ENCODE measurements at regions not wholly inside any gene's neighbourhood (a gene's known extent, or its start where the extent isn't known, plus 50 kb on each side); places are given as distances from the start of the nearest gene placed in this dataset.
"Not testable (repeated sequence)": the region's sequence is repeated elsewhere in the genome, so short reads cannot be mapped to it uniquely, and the experiment has no call there.

DNA sequence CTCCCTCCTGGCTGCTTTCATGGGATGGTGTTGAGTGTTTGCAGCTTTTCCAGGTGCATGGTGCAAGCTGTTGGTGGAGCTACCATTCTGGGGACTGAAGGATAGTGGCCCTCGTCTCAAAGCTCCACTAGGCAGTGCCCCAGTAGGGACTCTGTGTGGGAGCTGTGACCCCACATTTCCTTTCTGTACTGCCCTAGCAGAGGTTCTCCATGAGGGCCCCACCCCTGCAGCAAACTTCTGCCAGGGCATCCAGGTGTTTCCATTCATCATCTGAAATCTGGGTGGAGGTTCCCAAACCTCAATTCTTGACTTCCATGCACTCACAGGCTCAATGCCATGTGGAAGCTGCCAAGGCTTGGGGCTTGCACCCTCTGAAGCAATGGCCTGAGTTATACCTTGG, 72.7 kb upstream of the S1PR3 start:
- TF ChIP-seq, protein P1, sequence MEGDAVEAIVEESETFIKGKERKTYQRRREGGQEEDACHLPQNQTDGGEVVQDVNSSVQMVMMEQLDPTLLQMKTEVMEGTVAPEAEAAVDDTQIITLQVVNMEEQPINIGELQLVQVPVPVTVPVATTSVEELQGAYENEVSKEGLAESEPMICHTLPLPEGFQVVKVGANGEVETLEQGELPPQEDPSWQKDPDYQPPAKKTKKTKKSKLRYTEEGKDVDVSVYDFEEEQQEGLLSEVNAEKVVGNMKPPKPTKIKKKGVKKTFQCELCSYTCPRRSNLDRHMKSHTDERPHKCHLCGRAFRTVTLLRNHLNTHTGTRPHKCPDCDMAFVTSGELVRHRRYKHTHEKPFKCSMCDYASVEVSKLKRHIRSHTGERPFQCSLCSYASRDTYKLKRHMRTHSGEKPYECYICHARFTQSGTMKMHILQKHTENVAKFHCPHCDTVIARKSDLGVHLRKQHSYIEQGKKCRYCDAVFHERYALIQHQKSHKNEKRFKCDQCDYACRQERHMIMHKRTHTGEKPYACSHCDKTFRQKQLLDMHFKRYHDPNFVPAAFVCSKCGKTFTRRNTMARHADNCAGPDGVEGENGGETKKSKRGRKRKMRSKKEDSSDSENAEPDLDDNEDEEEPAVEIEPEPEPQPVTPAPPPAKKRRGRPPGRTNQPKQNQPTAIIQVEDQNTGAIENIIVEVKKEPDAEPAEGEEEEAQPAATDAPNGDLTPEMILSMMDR (IDR thresholded peaks at IDR 0.05): not testable (repeated sequence)
- not testable (repeated sequence) for TF ChIP-seq EZH2 (IDR thresholded peaks at IDR 0.05; ENCODE audit: borderline replicate concordance, insufficient read depth, low read depth, low read length, poor library complexity, severe bottlenecking)

Data from B cell (primary cell).